HG02884 (cell line): ENCODE measurements at regions not wholly inside any gene's neighbourhood (a gene's known extent, or its start where the extent isn't known, plus 50 kb on each side); places are given as distances from the start of the nearest gene placed in this dataset.
"Not testable (repeated sequence)": the region's sequence is repeated elsewhere in the genome, so short reads cannot be mapped to it uniquely, and the experiment has no call there.

Experiments used
- ATAC-seq: cut with Tn5 transposase; IDR thresholded peaks from one replicate; pipeline ENCODE4 v1.9.1; 2021; ENCODE audit warnings: mild to moderate bottlenecking, moderate library complexity; ENCODE audit not compliant: unreplicated experiment

DNA sequence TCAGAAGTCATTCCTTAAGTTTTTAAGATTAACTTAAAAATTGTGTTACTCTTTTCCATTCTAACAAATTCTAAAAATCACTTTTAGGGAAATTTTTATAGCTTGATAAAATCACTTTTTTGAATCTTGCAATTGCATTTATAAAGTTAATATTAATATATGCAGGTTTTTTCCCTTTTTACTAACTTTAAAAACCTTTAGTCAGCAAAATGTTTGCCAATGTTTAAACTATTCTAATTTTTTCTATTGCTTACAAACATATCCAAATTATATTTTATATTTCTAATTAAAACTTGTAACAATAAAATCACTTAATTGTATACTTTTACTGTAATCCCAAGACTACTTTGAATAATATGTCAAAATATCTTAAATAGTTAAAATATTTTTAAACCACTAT, 839.4 kb downstream of the TBL1XR1 start:
- ATAC-seq, result no peak

DNA sequence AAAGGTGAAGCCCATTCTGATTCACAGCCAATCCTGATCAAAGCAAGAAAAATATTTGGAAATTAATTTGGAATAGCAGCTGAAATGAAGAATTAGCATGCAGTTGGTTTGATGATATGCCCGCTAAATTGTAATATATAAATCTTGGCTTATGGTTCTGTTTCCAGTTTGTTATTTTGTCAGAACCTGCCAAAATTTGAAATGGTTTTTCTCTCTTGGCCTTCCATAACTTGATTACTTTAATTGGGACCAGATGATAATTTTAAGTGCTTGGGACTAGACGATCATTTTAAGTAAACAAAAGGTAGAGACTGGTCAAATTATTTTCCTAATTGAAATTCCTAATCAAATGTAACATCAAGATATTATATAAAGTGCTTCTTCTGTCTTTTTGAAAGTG, 842.4 kb downstream of the TBL1XR1 start:
- no peak for ATAC-seq

DNA sequence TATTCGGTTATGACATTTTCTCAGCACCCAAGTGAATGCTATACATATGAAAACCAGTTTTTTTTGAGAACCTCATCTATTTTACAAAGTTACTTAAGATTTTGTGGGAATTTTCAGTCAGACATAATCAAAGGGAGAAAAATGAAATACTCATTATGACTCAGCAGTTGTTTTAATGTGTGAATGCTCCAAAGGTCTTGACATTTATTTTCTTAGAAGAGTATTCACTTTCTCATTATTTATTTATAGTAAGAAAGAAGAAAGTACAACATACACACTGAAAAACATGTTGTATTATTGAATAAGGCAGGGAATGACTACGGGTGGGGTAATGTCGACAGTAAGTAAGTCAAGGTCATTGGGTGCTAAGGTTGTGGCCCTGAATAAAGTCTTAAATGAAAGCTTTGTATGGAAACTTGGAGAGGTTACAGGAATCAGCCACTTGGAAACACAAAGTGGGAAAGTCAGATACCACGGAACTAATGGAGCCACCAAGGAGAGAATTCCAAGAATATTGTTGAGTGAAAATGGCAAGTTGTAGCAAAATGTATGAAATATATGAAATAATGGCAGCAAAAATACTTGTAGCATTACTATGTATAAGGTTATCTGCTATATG, 844.5 kb downstream of the TBL1XR1 start:
- no peak for ATAC-seq

DNA sequence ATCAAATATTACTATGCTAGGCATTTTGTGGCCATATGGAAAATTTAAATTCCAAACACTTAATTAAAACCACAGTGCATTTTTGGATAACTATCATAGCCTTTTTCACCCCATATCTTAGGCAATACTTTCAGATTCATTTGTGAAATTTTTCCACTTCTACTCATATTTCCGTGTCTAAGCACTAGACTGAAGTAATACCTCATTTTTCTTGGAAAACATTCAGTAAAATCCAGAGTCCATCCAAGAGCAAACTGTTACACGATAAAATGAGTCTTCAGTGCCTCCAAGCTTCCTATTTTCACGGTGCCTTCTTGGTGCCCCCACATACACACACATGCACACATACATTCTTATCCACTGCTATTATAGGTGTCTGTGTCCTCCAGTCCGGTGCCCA, 845.9 kb downstream of the TBL1XR1 start:
- ATAC-seq, result no peak

DNA sequence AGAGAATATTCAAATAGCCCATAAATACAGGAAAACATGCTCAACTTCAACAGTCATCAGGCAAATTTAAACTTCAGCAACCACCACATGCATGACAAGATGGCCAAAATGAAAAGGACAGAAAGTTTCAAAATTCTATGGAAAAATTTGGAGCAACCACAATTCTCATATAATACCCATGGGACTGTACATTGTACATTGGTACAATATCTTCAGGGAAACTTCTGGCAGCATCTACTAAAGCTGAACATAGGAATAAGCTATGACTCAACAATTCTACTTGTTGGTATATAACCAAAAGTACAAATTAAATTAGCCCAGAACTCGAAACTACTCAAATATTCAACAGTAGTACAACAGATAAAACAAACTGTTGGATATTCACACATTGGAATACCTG, 847.6 kb downstream of the TBL1XR1 start:
- ATAC-seq, result no peak

DNA sequence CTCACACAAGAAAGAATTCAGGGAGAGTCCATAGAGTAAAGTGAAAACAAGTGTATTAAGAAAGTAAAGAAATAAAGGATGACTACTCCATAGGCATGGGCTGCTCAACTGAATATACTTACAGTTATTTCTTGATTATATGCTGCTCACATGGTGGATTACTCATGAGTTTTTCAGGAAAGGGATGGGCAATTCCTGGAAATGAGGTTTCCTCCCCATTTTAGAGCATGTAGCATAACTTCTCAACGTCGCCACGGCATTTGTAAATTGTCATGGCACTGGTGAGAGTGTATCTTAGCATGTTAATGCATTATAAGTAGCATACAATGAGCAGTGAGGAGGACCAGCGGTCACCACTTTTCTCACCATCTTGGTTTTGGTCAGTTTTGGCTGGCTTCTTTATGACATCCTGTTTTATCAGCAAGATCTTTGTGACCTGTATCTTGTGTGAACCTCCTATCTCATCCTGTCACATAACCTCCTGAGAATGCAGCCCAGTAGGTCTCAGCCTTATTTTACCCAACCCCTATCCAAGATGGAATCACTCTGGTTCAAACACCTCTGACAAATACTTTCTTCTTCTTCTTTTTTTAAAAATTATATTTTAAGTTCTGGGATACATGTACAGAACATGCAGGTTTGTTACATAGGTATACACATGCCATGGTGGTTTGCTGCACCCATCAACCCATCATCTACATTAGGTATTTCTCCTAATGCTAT, 849.7 kb downstream of the TBL1XR1 start:
- ATAC-seq, result no peak

DNA sequence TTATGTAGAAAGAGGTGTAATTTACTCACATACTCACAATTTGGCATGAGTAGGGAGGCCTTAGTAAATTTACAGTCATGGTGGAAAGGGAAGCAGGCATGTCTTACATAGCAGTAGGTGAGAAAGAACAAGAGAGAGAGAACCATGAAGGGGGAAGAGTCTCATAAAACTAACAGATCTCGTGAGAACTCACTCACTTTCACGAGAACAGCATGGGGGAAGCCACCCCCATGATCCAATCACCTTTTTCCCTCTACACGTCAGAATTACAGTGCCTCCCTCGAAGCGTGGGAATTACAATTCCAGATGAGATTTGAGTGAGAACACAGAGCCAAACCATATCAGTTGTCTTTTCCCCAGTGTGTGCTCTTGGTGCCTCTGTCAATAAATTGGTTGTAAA, 855.3 kb downstream of the TBL1XR1 start:
- no peak for ATAC-seq

DNA sequence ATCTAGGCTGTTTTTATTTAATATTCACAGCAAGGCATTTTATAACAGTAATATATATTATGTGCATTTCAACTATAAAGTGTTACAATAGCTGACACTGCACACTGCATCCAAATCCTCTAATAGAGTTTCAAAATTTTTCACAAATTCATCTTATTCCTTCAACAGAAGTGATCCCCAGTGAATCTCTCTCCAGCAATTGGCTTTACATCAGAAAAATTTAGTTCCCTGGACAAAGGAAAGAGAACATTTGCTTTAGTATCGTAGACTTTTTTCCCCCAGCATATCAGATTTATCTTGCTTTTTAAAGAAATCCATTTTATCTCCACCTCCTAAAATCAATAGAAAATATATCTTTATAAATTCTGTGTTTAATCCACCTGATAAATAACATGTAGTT, 868.6 kb downstream of the TBL1XR1 start:
- no peak for ATAC-seq

DNA sequence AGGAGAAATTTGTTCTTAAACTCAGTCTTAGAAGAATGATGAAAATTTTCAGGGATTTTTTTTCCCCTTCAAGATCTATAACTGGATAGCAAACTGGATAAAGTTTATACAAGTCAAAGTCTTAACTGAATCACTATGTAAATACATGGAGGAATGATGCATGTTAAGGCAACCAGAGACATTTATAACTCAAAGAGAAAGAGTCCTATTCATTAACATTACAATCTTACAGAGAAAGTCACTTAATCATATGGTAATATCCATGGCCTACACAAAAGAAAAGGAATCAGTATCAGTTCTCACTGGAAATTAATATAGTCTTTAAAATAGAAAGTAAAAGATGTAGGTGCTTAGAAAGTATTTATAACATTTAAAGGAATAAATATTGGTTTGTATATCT, 869.1 kb downstream of the TBL1XR1 start:
- ATAC-seq, result no peak

DNA sequence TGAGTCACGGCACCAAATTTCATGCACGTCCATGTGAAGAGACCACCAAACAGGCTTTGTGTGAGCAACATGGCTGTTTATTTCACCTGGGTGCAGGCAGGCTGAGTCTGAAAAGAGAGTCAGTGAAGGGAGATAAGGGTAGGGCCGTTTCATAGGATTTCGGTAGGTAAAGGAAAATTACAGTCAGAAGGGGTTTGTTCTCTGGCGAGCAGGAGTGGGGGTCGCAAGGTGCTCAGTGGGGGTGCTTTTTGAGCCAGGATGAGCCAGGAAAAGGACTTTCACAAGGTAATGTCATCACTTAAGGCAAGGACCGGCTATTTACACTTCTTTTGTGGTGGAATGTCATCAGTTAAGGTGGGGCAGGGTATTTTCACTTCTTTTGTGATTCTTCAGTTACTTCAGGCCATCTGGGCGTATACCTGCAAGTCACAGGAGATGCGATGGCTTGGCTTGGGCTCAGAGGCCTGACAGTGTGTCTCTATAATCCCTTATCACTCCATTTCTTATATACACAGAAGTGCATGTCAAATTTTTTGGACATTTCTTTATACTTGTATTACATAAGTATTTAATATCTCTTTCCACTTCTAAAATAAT, 870.3 kb downstream of the TBL1XR1 start:
- not testable (repeated sequence) for ATAC-seq

DNA sequence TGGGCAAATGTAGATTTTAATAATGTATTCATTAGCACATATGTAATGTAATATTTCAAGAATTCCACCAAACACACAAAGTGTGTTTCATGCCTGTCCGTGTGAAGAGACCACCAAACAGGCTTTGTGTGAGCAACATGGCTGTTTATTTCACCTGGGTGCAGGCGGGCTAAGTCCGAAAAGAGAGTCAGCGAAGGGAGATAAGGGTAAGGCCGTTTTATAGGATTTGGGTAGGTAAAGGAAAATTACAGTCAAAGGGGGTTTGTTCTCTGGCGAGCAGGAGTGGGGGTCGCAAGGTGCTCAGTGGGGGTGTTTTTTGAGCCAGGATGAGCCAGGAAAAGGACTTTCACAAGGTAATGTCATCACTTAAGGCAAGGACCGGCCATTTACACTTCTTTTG, 875.8 kb downstream of the TBL1XR1 start:
- ATAC-seq, result not testable (repeated sequence)

DNA sequence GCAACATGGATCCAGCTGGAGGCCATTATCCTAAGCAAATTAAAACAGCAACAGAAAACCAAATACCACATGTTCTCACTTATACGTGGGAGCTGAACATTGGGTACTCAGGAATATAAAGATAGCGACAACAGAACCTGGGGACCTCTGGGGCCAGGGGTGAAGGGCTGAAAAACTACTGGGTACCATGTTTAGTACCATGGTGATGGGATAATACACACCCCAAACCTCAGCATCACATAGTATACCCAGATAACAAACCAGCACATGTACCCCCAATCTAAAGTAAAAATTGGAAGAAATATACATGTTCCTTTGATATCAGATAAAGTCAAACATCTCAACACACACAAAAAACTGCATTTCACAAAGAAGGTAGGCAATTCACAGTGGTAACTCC, 876.2 kb downstream of the TBL1XR1 start:
- no peak for ATAC-seq

DNA sequence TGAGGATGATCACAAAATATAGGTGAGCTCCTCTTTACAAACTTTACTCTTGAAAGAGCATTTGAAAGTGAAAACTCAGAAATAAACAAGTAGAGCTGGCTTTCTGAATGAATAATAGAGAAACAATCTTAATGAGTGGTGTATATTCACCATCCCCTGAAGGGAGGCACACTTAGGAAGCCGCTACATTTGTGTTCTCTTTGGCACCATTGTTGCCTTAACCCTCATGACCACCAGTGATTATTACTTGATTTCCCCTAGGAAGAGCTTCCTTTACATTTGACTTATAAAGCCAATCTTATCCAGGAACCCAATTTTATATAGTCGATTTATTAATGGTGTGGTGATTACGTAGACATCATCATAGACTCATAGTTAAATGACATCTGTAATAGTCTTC, 883.9 kb downstream of the TBL1XR1 start:
- ATAC-seq, result no peak

DNA sequence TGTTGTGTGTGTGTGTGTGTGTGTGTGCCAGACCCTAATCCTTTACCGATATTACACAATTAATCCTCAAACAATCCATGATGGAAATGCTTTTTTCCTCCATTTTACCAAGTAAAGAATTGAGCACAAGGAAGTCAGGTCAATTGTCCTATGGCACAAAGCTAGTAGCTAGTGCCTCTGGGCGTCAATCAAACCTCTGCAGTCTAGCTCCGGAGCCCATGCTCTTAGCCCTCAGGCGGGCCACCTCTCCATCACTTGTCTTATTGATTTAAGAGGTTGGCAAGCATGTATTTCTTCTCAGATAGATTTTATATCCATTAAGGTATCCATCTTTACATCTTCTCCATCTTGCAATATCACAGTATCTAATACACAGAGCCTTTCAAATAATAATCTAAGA, 886.6 kb downstream of the TBL1XR1 start:
- no peak for ATAC-seq

DNA sequence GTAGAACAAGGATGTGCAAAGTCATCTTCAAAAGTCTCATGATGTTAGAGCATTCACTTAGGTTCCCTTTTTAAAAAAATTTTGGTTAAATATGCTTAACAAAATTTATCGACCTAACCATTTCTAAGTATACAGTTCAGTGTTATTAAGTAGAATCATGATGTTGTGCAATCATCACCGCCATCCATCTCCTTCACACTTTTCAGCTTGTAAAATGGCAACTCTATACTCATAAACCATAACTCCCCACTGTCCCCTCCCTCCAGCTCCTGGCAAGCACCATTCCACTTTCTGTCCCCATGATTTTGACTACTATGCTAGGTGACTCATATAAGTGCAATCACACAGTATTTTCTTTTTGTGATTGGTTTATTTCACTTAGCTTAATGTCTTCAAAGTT, 895.0 kb downstream of the TBL1XR1 start:
- ATAC-seq, result no peak

DNA sequence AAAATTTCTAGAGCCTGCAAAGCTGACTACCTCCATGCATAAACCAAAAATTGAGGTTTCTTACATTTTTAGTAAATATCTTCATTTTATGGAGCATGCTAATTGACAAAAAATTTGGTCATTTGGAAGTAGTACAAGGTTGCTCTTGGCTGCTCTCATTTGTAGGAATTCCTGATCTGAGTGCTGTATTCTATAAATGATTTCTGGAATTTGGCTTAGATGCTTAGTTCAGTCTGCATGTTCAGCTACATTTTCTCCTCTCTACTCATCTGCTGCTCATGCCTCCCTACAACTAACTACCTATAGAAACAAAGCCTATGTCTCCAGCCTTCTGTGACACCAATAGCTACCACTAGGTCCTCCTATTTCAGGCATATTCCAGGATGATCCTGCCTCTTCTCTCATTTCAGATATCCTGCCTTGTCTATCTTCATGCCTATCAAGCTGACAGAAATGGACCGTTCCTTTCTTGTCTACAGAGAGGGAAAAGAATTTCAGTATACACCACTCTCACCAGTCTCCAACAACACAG, 901.1 kb downstream of the TBL1XR1 start:
- no peak for ATAC-seq

DNA sequence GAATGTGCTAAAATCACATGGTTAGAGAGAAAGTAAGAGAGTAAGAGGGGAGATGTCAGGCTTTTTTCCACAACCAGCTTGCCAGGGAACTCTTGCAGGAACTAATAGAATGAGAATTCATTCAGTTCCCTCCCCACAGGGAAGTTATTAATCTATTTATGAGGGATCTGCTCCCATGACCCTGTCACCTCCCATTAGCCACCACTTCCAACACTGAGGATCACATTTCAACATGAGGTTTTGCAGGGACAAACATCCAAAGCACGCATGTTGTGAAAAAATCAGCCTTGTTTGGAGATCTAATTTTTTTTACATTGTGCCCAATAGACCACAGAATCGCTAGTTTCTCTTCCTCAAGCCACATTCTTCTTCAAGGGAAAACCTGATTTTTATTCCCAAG, 904.0 kb downstream of the TBL1XR1 start:
- no peak for ATAC-seq

DNA sequence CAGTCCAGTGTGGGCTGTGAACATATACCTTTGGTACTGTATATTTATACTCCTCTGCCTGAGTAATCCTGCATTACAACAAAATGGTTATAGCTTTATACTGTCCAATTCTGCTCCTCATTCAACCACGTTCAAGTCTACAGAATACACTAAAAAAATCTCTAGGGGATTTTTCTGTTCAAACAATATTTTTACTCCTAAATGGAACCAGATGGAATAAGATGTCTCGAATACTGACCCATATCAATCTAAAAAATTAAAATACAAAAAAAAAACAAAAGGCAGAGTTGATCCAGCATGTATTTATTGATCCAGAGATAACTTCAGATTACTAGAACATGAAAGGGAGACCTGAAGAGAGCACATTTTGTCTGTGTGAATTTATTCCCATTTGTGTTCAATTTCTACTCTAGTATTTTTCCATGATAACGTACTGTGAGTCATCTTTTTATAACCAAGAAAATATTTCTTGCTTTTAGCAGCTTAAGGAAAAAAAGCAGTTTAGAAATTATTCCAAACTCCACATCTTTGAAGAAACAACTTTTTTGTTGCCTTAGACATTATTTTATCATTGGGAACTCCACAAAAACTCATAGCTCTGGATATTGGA, 910.7 kb downstream of the TBL1XR1 start:
- ATAC-seq, result no peak

DNA sequence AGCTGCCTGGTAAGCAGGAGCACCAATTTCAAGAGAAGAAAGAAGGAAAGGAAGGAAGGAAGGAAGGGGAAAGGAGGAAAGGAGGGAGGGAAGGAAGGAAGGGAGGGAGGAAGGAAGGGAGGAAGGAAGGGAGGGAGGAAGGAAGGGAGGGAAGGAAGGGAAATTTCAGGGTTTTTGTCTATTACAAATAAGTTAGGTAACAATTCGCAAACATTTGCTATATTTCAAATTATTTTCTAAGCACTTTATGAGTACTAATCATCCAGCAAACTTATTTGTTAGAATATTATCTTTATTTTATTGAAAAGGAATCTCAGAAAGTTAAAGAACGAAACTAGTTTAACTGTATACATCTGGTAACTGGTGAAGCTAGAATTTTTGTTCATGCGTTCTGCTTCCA, 921.7 kb downstream of the TBL1XR1 start:
- ATAC-seq, result no peak

DNA sequence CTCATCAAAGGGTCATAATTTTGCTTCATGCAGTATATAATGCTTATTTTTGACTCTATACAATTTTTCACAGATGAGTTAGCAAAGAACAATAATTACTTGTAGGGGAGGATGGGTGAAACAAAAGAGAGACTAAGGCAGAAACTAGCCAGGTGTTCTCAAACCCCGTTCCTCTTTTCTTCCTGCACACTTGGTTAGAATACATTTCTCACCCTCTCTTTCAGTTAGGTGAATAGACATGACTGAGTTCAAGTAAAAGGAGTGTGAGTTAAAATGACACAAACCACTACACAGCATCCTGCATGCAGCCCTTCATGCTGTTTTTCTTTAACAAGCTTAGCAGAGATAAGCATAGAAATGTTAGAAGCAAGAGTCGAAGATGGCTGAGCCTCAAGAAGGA, 922.2 kb downstream of the TBL1XR1 start:
- no peak for ATAC-seq

DNA sequence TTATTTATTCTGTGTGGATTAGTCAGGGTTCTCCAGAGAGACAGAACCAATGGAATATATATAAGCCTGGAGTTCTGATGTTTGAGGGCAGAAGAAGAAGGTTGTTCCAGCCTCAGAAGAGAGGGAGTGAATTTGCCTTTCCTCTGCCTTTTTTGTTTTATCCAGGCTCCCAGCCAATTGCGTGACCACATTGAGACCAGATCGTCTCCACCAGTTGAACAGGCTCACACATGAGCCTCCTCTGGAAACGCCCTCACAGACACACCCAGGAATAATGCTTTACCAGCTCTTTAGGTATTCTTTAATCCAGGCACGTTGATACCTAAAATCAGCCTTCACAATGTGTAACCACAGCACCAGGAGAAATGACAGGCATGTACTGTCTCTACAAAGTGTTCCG, 923.1 kb downstream of the TBL1XR1 start:
- ATAC-seq, result no peak

DNA sequence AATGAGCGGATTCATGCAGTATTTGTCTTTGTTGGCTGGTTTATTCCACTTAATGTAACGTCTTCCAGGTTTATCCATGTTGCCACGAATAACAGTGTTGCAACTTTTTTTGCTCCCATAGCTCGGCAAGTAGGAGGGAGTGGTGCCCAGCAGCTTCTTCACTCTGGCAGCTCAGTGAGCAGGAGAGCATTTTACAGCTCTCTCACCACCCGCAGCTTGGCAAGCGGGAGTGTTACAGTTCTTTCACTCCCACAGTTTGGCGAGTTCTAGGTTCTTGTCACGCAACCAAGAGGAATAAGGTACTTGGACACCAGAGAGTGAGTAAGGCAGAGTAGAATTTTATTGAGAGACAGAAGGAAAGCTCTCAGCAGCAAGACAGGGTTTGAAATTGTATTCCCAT, 935.2 kb downstream of the TBL1XR1 start:
- ATAC-seq, result no peak
